NCI-H2227 treated with DMSO at 0.1 percent for 48 hours (cell line): ENCODE measurements at regions not wholly inside any gene's neighbourhood (a gene's known extent, or its start where the extent isn't known, plus 50 kb on each side); places are given as distances from the start of the nearest gene placed in this dataset.
"Not testable (repeated sequence)": the region's sequence is repeated elsewhere in the genome, so short reads cannot be mapped to it uniquely, and the experiment has no call there.

Source experiments
- DNase-seq: peaks from one replicate; lab custom pipeline; 2025; lab: John Stamatoyannopoulos, UW

GRCh38 chr6:180091-180694, 112.1 kb upstream of the DUSP22 start:
- DNase-seq: not testable (repeated sequence)

GRCh38 chr6:181049-181654, 111.1 kb upstream of the DUSP22 start:
- no peak for DNase-seq

GRCh38 chr6:183668-184067, 108.6 kb upstream of the DUSP22 start:
- DNase-seq: no peak

GRCh38 chr6:184161-184700, 108.1 kb upstream of the DUSP22 start:
- DNase-seq: no peak

GRCh38 chr6:186340-186965, 105.8 kb upstream of the DUSP22 start:
- no peak for DNase-seq

- no peak for DNase-seq
Observed at GRCh38 chr6:187210-187861, 105.0 kb upstream of the DUSP22 start.

GRCh38 chr6:188821-189655, 103.2 kb upstream of the DUSP22 start:
- DNase-seq: peak; percentile 66

GRCh38 chr6:189676-190075, 102.6 kb upstream of the DUSP22 start:
- DNase-seq: no peak

GRCh38 chr6:190596-191395, 101.5 kb upstream of the DUSP22 start:
- DNase-seq: no peak

- DNase-seq: no peak
Observed at GRCh38 chr6:191487-192312, 100.6 kb upstream of the DUSP22 start.

GRCh38 chr6:192313-192664, 100.0 kb upstream of the DUSP22 start:
- no peak for DNase-seq

GRCh38 chr6:193180-193579, 99.1 kb upstream of the DUSP22 start:
- DNase-seq: no peak

GRCh38 chr6:193773-194310, 98.4 kb upstream of the DUSP22 start:
- no peak for DNase-seq

GRCh38 chr6:195861-196360, 96.4 kb upstream of the DUSP22 start:
- no peak for DNase-seq

- DNase-seq: no peak
Observed at GRCh38 chr6:196543-196942, 95.7 kb upstream of the DUSP22 start.

- DNase-seq: no peak
Observed at GRCh38 chr6:203661-204060, 88.6 kb upstream of the DUSP22 start.

- no peak for DNase-seq
Observed at GRCh38 chr6:206264-206663, 86.0 kb upstream of the DUSP22 start.

GRCh38 chr6:208364-208763, 83.9 kb upstream of the DUSP22 start:
- no peak for DNase-seq

- DNase-seq: no peak
Observed at GRCh38 chr6:208938-209337, 83.3 kb upstream of the DUSP22 start.
